ENCODE measurements at regions not wholly inside any gene's neighbourhood (a gene's known extent, or its start where the extent isn't known, plus 50 kb on each side); places are given as distances from the start of the nearest gene placed in this dataset.

GRCh38 chr2:176689711-176690110 lies 420.5 kb downstream of the MTX2 start:
- POLR2A ChIA-PET = no interaction called here
- DNase-seq (ENCODE audit: extremely low spot score) = no peak

GRCh38 chr2:176691471-176691870 lies 422.2 kb downstream of the MTX2 start:
- no peak for DNase-seq (ENCODE audit: extremely low spot score)
- POLR2A ChIA-PET = no interaction called here
- no peak for TF ChIP-seq HDGF (IDR thresholded peaks at IDR 0.05; ENCODE audit: borderline replicate concordance)
- TF ChIP-seq LEF1 (IDR thresholded peaks at IDR 0.05; ENCODE audit: borderline replicate concordance) = no peak
- no peak for TF ChIP-seq SP1 (IDR thresholded peaks at IDR 0.05)
- TF ChIP-seq FOXA1 (IDR thresholded peaks at IDR 0.05) = no peak
- no peak for TF ChIP-seq PKNOX1 (IDR thresholded peaks at IDR 0.05)
- CTCF ChIA-PET = no interaction called here

More at GRCh38 chr2:176689711-176690110, 420.5 kb downstream of the MTX2 start:
- CTCF ChIA-PET = no interaction called here
- no peak for TF ChIP-seq L3MBTL2 (conservative IDR thresholded peaks at IDR 0.05)
- TF ChIP-seq FOXM1 (IDR thresholded peaks at IDR 0.05; ENCODE audit: borderline replicate concordance) = no peak
- TF ChIP-seq ARNT (IDR thresholded peaks at IDR 0.05) = no peak
- no peak for TF ChIP-seq FOXK2 (IDR thresholded peaks at IDR 0.05)
- no peak for TF ChIP-seq TARDBP (IDR thresholded peaks at IDR 0.05)

GRCh38 chr2:176692533-176692932 lies 423.3 kb downstream of the MTX2 start:
- TF ChIP-seq ZNF384 (IDR thresholded peaks at IDR 0.05) = no peak
- TF ChIP-seq FOXA1 (IDR thresholded peaks at IDR 0.05) = no peak
- TF ChIP-seq HDGF (IDR thresholded peaks at IDR 0.05; ENCODE audit: borderline replicate concordance) = no peak
- TF ChIP-seq CTBP1 (IDR thresholded peaks at IDR 0.05; ENCODE audit: borderline replicate concordance) = no peak
- no peak for TF ChIP-seq LEF1 (IDR thresholded peaks at IDR 0.05; ENCODE audit: borderline replicate concordance)
- ChIA-PET CTCF (no interaction called here), POLR2A (no interaction called here)
- no peak for DNase-seq (ENCODE audit: extremely low spot score)

- TF ChIP-seq PKNOX1 (IDR thresholded peaks at IDR 0.05) (peak; percentile 43), FOXM1 (IDR thresholded peaks at IDR 0.05; ENCODE audit: borderline replicate concordance) (no peak), HDGF (IDR thresholded peaks at IDR 0.05; ENCODE audit: borderline replicate concordance) (no peak)
- CTCF ChIA-PET = interaction anchor here (1.2 kb wide), 1 partner anchor 45 kb away, joined by 5 read pairs; no protein-coding TSS in a partner anchor
- DNase-seq (ENCODE audit: extremely low spot score) = no peak
- POLR2A ChIA-PET = no interaction called here
These were observed 429.9 kb downstream of the MTX2 start for GRCh38 chr2:176699098-176699497.

GRCh38 chr2:176699644-176700043 lies 430.4 kb downstream of the MTX2 start:
- ChIA-PET CTCF (interaction anchor here (1.2 kb wide), 1 partner anchor 45 kb away, joined by 5 read pairs; no protein-coding TSS in a partner anchor), POLR2A (no interaction called here)
- TF ChIP-seq LEF1 (IDR thresholded peaks at IDR 0.05; ENCODE audit: borderline replicate concordance) (no peak), ZNF384 (IDR thresholded peaks at IDR 0.05) (no peak), HDGF (IDR thresholded peaks at IDR 0.05; ENCODE audit: borderline replicate concordance) (no peak), FOXM1 (IDR thresholded peaks at IDR 0.05; ENCODE audit: borderline replicate concordance) (no peak), NFRKB (IDR thresholded peaks at IDR 0.05) (no peak), PKNOX1 (IDR thresholded peaks at IDR 0.05) (no peak), FOXA1 (IDR thresholded peaks at IDR 0.05) (no peak)
- no peak for DNase-seq (ENCODE audit: extremely low spot score)

GRCh38 chr2:176702131-176702530 lies 432.9 kb downstream of the MTX2 start:
- DNase-seq (ENCODE audit: extremely low spot score) = no peak
- ChIA-PET CTCF (no interaction called here), POLR2A (no interaction called here)
- no peak for TF ChIP-seq BHLHE40 (IDR thresholded peaks at IDR 0.05; ENCODE audit: borderline replicate concordance)
- no peak for TF ChIP-seq FOXA1 (IDR thresholded peaks at IDR 0.05)
- no peak for TF ChIP-seq SP1 (IDR thresholded peaks at IDR 0.05)
- TF ChIP-seq L3MBTL2 (conservative IDR thresholded peaks at IDR 0.05) = no peak
- no peak for TF ChIP-seq ARNT (IDR thresholded peaks at IDR 0.05)
- no peak for TF ChIP-seq ZNF384 (IDR thresholded peaks at IDR 0.05)
- no peak for TF ChIP-seq HDGF (IDR thresholded peaks at IDR 0.05; ENCODE audit: borderline replicate concordance)

GRCh38 chr2:176704282-176704858 lies 435.1 kb downstream of the MTX2 start:
- no peak for TF ChIP-seq FOXM1 (IDR thresholded peaks at IDR 0.05; ENCODE audit: borderline replicate concordance)
- no peak for TF ChIP-seq BHLHE40 (IDR thresholded peaks at IDR 0.05; ENCODE audit: borderline replicate concordance)
- TF ChIP-seq TARDBP (IDR thresholded peaks at IDR 0.05) = no peak
- no peak for TF ChIP-seq PKNOX1 (IDR thresholded peaks at IDR 0.05)
- POLR2A ChIA-PET = no interaction called here
- no peak for DNase-seq (ENCODE audit: extremely low spot score)
- CTCF ChIA-PET = interaction anchor here (0.6 kb wide), 1 partner anchor 198 kb away, joined by 5 read pairs; no protein-coding TSS in a partner anchor

Data from HEK293T (cell line).